GM19455 (cell line): ENCODE measurements at regions not wholly inside any gene's neighbourhood (a gene's known extent, or its start where the extent isn't known, plus 50 kb on each side); places are given as distances from the start of the nearest gene placed in this dataset.

ENCODE experiments used
- ATAC-seq: cut with Tn5 transposase; IDR thresholded peaks from one replicate; pipeline ENCODE4 v1.9.1; 2021; ENCODE audit not compliant: unreplicated experiment

DNA sequence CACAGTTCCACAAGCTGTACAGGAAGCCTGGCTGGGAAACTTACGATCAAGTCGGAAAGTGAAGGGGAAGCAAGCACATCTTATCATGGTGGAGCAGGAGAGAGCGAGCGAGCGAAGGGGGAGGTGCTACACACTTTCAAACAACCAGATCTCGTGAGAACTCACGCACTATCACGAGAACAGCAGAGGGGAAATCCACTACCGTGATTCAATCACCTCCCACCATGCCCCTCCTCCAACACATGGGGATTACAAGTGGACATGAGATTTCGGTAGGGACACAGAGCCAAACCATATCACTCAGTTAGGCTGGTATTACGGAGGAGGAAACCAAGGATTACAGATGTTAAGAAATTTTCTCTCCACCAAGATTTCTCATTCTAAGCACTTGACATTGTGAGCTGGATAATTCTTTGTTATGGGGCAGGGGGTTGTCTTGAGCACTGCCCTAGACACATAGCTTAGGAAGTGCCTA, 262.0 kb upstream of the G2E3 start:
- no peak for ATAC-seq

- no peak for ATAC-seq
Observed at GRCh38 chr14:30297876-30298795, 260.8 kb upstream of the G2E3 start.

- ATAC-seq = no peak
Observed at GRCh38 chr14:30299915-30300314, 259.0 kb upstream of the G2E3 start.

DNA sequence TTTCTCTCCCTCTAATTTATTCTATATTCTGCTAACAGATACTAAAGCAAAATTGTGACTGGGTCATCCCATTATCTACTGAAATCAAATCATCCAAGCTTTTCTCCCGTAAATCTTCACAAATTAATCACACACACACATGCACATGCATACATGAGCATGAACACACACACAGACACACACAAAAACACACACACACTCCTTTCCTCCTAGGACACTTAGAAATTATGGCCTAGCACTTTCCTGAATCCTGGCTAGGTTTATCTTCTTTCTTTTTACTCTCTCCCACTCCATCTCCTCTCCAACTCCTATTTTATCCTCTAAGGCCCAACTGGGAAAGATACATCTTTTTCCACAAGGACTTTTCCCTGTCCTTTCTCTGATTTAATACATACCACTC, 255.6 kb upstream of the G2E3 start:
- no peak for ATAC-seq

GRCh38 chr14:30305346-30305745, 253.6 kb upstream of the G2E3 start:
- ATAC-seq = no peak

GRCh38 chr14:30309405-30309804, 249.6 kb upstream of the G2E3 start:
- ATAC-seq = no peak

- ATAC-seq = no peak
Observed at GRCh38 chr14:30312214-30312613, 246.7 kb upstream of the G2E3 start.

GRCh38 chr14:30317729-30318128, 241.2 kb upstream of the G2E3 start:
- no peak for ATAC-seq

GRCh38 chr14:30322819-30323218, 236.1 kb upstream of the G2E3 start:
- ATAC-seq = no peak

DNA sequence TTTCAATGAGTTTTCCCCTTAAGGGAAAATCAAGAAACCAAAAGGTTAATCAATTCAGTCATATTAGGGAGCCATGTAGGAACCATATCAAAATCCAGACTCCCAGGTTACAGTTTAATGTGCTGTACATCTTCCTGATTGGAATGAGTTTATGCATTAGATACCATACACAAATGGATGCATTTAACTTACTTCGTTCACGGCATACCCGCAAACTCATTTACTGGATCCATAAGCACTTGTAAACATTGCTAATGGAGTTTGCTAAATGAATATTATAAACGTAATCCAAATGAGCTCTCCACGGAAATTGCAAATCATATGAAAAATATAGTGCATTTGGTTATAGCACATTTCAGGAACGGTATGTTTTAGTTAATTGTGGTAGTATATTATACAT, 228.9 kb upstream of the G2E3 start:
- no peak for ATAC-seq

GRCh38 chr14:30330445-30330844, 228.5 kb upstream of the G2E3 start:
- no peak for ATAC-seq

DNA sequence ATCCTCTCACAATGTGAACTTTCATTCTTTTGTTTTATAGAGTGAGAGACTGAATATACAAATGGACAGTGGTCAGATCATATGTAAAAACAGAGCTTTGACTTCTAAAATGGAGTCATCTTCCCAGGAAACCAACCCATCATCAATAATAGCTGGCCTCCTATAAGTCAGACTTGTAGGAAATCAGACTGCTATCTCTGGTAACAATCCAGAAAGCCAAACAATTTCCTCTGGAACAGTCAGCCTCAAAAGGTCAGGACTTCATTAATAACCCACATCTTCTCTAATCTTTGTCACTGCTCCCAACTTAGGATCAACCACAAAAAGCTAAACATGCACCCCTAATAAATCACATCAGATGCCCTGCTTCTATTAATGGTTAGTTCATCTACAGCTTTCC, 227.9 kb upstream of the G2E3 start:
- ATAC-seq = no peak

DNA sequence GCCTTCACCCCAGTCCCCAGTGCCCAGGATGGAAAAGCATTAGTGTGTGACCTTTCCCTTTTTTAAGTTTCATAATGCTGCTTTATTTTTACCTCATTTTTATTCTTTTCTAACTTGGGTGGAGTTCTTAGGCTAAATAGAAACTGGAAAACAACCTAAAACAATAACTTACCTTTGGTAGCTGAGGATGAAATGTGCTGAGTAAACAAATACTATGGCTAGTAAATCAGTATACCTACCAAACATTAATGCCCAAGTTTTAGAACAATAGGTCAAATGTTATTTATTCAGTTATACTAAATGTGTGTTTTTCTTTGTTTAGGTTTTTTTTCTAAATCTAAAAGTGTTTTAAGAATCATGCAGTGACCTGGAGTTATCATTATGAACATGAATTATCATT, 226.6 kb upstream of the G2E3 start:
- ATAC-seq = no peak

GRCh38 chr14:30333934-30334333, 225.0 kb upstream of the G2E3 start:
- ATAC-seq = no peak

DNA sequence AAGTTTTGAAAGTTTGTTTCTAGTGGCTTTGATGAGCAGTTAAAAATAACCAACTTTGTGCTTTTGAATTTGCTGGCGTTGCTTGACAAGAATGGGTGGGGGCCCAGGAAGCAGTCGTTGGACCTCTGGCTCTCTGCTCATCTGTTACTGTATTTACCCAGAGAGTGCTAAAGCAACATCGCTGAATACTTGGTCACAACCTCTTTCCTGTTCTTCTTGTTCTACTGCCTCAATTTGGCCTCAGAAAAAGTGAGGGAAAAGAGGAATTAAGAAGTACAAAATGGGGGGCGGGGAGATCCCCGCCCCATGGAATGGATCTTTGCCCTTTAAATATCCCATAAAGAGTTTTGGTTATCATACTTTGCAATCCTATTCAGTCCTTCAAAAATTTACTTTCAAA, 221.5 kb upstream of the G2E3 start:
- no peak for ATAC-seq

GRCh38 chr14:30339311-30339901, 219.6 kb upstream of the G2E3 start:
- no peak for ATAC-seq

DNA sequence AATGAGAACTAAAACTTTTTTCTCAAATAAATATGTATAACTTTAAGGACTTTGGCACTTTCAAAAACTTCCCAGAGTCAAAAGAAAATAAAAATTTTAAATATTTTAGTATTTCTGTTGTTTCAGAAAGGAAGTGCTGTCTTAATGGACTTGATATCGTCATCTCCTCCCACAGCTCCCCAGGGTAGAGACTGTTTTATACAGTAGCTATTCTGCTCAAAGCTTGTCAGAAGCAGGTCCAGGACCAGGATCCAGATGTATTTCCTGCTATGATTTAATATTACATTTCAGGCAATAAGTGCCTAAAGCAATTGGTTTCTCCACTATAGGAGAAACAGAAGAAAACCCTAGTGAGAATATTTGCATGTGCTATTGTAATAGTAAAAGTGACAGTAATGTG, 218.5 kb upstream of the G2E3 start:
- no peak for ATAC-seq

DNA sequence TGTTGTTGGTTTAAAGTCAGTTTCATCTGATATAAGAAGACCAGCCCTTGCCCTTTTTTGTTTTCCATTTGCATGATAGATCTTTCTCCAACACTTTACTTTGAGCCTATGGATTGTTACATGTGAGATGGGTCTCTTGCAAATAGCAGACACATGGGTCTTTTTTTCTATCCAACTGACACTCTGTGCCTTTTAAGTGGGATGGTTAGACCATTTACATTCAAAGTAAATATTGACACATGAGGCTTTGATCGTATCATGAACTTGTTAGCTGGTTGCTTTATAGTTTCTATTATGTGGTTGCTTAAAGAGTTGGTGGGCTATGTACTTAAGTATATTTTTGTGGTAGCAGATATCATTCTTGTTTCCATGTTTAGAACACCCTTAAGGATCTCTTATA, 213.4 kb upstream of the G2E3 start:
- ATAC-seq = no peak

DNA sequence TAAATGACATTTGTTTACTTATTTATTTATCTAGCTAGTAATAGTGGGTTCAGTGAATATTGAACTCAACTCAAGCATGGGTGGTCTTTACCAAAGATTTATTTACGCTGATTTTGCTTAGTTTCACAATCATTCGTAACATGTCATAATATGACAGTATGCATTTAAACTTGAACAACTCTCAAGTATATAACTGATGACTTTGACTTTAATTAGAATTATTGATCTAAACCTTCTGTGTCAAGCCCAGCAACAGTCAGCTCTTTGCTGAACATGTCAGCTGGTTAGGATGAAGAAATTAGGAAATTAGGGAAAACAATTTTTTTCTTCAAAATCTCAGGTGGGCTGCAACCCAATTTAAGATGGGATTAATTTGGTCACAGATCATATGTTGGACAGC, 210.5 kb upstream of the G2E3 start:
- no peak for ATAC-seq

- ATAC-seq = no peak
Observed at GRCh38 chr14:30349520-30349919, 209.4 kb upstream of the G2E3 start.

GRCh38 chr14:30354439-30354838, 204.5 kb upstream of the G2E3 start:
- no peak for ATAC-seq

- no peak for ATAC-seq
Observed at GRCh38 chr14:30355431-30355913, 203.5 kb upstream of the G2E3 start.
